HFFc6 (cell line): ENCODE measurements at regions not wholly inside any gene's neighbourhood (a gene's known extent, or its start where the extent isn't known, plus 50 kb on each side); places are given as distances from the start of the nearest gene placed in this dataset.

ENCODE experiments used
- DNase-seq: peaks from one replicate; pipeline ENCODE4 v3.0.0-alpha.2; 2018
- H3K27ac Mint-ChIP-seq: 2 replicates; pipeline ENCODE4 v1.8.0; 2020; ENCODE audit warnings: mild to moderate bottlenecking, mixed read lengths
- H3K27me3 Mint-ChIP-seq: 2 replicates; pipeline ENCODE4 v1.8.0; 2021; ENCODE audit warnings: mild to moderate bottlenecking, moderate library complexity, mixed read lengths; ENCODE audit not compliant: insufficient read depth
- H3K36me3 Mint-ChIP-seq: 2 replicates; pipeline ENCODE4 v1.8.0; 2021; ENCODE audit warnings: low read depth, mixed read lengths
- H3K4me1 Mint-ChIP-seq: 2 replicates; pipeline ENCODE4 v1.8.0; 2020; ENCODE audit warnings: low read depth, mixed read lengths
- H3K4me3 Mint-ChIP-seq: 2 replicates; pipeline ENCODE4 v1.8.0; 2020; ENCODE audit warnings: mild to moderate bottlenecking, moderate library complexity, mixed read lengths
- H3K9me3 Mint-ChIP-seq: 2 replicates; pipeline ENCODE4 v1.8.0; 2020; ENCODE audit warnings: mild to moderate bottlenecking, mixed read lengths
- CTCF ChIP-seq: fragments of 200-600 bp; sonication (generic); IDR thresholded peaks from 2 replicates; pipeline ENCODE4 v1.5.0; 2021; ENCODE audit warnings: antibody characterized with exemption, mild to moderate bottlenecking

- H3K27me3 Mint-ChIP-seq: peaks cover 21% of the 10 kb centered on the region
These were observed 50.7 kb upstream of the KIT start for GRCh38 chr4:54607067-54607466.

GRCh38 chr4:54607521-54607920 is 50.2 kb upstream of the KIT start:
- no peak for TF ChIP-seq CTCF

More at GRCh38 chr4:54607067-54607466, 50.7 kb upstream of the KIT start:
- no peak for TF ChIP-seq CTCF
- Mint-ChIP-seq H3K4me3 (no peak overlapping the region), H3K9me3 (no peaks in the 10 kb centered on the region), H3K36me3 (no peaks in the 10 kb centered on the region), H3K27ac (no peak overlapping the region), H3K4me1 (no peaks in the 10 kb centered on the region)
- DNase-seq: no peak

More at GRCh38 chr4:54607521-54607920, 50.2 kb upstream of the KIT start:
- DNase-seq: no peak
- Mint-ChIP-seq H3K9me3 (no peaks in the 10 kb centered on the region), H3K4me3 (no peak overlapping the region), H3K36me3 (no peaks in the 10 kb centered on the region), H3K4me1 (no peaks in the 10 kb centered on the region), H3K27ac (no peak overlapping the region), H3K27me3 (peaks cover 21% of the 10 kb centered on the region)
